ENCODE measurements at regions not wholly inside any gene's neighbourhood (a gene's known extent, or its start where the extent isn't known, plus 50 kb on each side); places are given as distances from the start of the nearest gene placed in this dataset.

DNA sequence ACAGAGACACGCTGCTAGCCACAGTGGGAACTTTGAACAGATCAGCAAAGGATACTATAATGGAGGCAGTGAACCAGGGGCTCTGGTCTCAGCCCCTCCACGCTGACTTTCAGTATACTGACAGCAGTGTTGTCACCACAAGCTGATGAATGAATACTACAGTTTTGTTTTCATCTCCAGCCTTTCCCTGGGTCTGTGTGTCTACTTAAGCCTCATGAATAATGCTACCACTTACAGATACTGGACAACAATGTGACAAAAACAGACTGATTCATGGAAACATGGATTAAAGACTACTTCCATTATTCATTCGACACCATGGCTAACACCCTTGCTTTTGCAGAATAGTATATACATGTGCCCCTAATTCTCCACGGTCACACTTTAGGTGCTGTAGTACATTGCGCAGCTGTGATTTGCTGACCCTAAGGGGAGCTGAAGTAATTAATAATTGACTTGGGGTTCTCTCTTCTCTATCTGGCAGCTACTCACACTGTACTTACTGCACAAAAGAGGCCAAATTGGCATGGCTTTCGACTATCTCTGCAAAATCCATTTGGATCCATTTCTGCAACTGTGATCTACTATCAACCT lies 203.2 kb upstream of the LYPLAL1 start:
- TF ChIP-seq, protein P1, sequence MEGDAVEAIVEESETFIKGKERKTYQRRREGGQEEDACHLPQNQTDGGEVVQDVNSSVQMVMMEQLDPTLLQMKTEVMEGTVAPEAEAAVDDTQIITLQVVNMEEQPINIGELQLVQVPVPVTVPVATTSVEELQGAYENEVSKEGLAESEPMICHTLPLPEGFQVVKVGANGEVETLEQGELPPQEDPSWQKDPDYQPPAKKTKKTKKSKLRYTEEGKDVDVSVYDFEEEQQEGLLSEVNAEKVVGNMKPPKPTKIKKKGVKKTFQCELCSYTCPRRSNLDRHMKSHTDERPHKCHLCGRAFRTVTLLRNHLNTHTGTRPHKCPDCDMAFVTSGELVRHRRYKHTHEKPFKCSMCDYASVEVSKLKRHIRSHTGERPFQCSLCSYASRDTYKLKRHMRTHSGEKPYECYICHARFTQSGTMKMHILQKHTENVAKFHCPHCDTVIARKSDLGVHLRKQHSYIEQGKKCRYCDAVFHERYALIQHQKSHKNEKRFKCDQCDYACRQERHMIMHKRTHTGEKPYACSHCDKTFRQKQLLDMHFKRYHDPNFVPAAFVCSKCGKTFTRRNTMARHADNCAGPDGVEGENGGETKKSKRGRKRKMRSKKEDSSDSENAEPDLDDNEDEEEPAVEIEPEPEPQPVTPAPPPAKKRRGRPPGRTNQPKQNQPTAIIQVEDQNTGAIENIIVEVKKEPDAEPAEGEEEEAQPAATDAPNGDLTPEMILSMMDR (IDR thresholded peaks at IDR 0.05; ENCODE audit: low read length) = no peak
- no peak for TF ChIP-seq EZH2 (optimal IDR thresholded peaks at IDR 0.05; ENCODE audit: low read depth, low read length)
- TF ChIP-seq EZH2phosphoT487 (IDR thresholded peaks at IDR 0.05; ENCODE audit: low read length) = no peak
- DNase-seq = no peak
- Histone ChIP-seq H3K4me3 (ENCODE audit: low read length) (no peak overlapping the region), H2AFZ (ENCODE audit: low read length) (no peak overlapping the region), H3K27ac (ENCODE audit: low read length) (no peak overlapping the region), H3K27me3 (replicated peaks; ENCODE audit: insufficient read depth, low read length) (no peaks in the 10 kb centered on the region), H3K4me2 (ENCODE audit: low read depth, low read length) (no peak overlapping the region), H3K9ac (ENCODE audit: low read length) (no peak overlapping the region), H4K20me1 (ENCODE audit: insufficient read depth, low read length) (no peaks in the 10 kb centered on the region), H3F3A (ENCODE audit: insufficient read depth, low read length) (no peaks in the 10 kb centered on the region), H3K4me1 (ENCODE audit: low read length) (no peaks in the 10 kb centered on the region), H3K9me3 (replicated peaks; ENCODE audit: insufficient read depth, low read length) (no peaks in the 10 kb centered on the region), H3K9me2 (replicated peaks; ENCODE audit: insufficient read depth, low read length) (no peaks in the 10 kb centered on the region), H3K79me2 (ENCODE audit: low read length) (no peaks in the 10 kb centered on the region), H3K36me3 (replicated peaks; ENCODE audit: insufficient read depth, low read length) (no peaks in the 10 kb centered on the region)

DNA sequence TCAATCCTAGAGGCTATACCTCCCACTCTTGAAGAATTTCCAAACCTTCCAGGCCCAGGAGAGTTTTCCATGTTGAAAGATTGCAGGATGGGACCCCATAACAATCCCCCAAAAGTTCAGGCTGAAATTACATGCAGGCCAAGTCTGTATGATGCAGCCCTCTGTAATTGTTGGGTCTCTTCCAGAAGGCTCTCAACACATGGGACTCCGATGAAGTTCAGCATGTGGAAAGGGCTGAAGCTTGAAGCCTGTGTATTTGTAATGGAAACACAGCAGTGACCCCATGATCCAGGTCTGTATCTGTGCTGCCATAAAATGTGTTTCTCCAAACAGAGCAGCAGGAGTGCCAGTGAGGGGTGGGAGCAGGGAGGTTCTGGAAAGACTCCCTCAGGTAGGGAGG lies 202.5 kb upstream of the LYPLAL1 start:
- H3K79me2 ChIP-seq (ENCODE audit: low read length) = no peaks in the 10 kb centered on the region
- TF ChIP-seq EZH2 (optimal IDR thresholded peaks at IDR 0.05; ENCODE audit: low read depth, low read length) (no peak), EZH2phosphoT487 (IDR thresholded peaks at IDR 0.05; ENCODE audit: low read length) (no peak)
- TF ChIP-seq, protein P1 (IDR thresholded peaks at IDR 0.05; ENCODE audit: low read length) = no peak
- no peak overlapping the region for H2AFZ ChIP-seq (ENCODE audit: low read length)
- no peak overlapping the region for H3K4me2 ChIP-seq (ENCODE audit: low read depth, low read length)
- no peaks in the 10 kb centered on the region for H3K4me1 ChIP-seq (ENCODE audit: low read length)
- H4K20me1 ChIP-seq (ENCODE audit: insufficient read depth, low read length) = no peaks in the 10 kb centered on the region
- no peak overlapping the region for H3K4me3 ChIP-seq (ENCODE audit: low read length)
- no peaks in the 10 kb centered on the region for H3K9me3 ChIP-seq (replicated peaks; ENCODE audit: insufficient read depth, low read length)
- H3K9ac ChIP-seq (ENCODE audit: low read length) = no peak overlapping the region
- no peak for DNase-seq
- no peaks in the 10 kb centered on the region for H3K27me3 ChIP-seq (replicated peaks; ENCODE audit: insufficient read depth, low read length)
- no peaks in the 10 kb centered on the region for H3F3A ChIP-seq (ENCODE audit: insufficient read depth, low read length)
- H3K27ac ChIP-seq (ENCODE audit: low read length) = no peak overlapping the region
- H3K9me2 ChIP-seq (replicated peaks; ENCODE audit: insufficient read depth, low read length) = no peaks in the 10 kb centered on the region
- H3K36me3 ChIP-seq (replicated peaks; ENCODE audit: insufficient read depth, low read length) = no peaks in the 10 kb centered on the region

DNA sequence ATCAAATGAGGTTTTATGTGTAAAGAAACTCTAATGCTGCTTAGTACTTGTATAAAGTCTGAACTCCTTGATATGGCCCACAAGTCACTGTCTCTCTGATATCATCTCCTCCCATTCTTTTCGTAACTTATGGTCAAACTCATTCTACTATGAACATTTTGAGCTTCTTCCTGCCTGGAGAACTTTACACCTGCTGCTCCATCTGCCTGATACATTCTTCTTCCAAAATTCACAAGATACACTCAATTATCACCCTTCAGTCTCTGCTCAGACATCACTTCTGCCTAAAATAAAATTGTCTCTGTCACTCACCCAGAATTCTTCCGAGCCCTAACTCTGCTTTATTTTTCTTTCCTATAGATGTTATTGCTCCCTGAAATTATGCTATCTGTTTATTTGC lies 192.8 kb upstream of the LYPLAL1 start:
- Histone ChIP-seq H4K20me1 (ENCODE audit: insufficient read depth, low read length) (no peaks in the 10 kb centered on the region), H3K9me2 (replicated peaks; ENCODE audit: insufficient read depth, low read length) (no peaks in the 10 kb centered on the region), H3K4me3 (ENCODE audit: low read length) (no peak overlapping the region), H3K79me2 (ENCODE audit: low read length) (no peaks in the 10 kb centered on the region), H3K4me1 (ENCODE audit: low read length) (peaks cover 20% of the 10 kb centered on the region), H3K4me2 (ENCODE audit: low read depth, low read length) (no peak overlapping the region), H2AFZ (ENCODE audit: low read length) (no peak overlapping the region), H3K9ac (ENCODE audit: low read length) (no peak overlapping the region), H3K27ac (ENCODE audit: low read length) (no peak overlapping the region), H3K36me3 (replicated peaks; ENCODE audit: insufficient read depth, low read length) (no peaks in the 10 kb centered on the region), H3K27me3 (replicated peaks; ENCODE audit: insufficient read depth, low read length) (no peaks in the 10 kb centered on the region), H3K9me3 (replicated peaks; ENCODE audit: insufficient read depth, low read length) (no peaks in the 10 kb centered on the region), H3F3A (ENCODE audit: insufficient read depth, low read length) (no peaks in the 10 kb centered on the region)
- TF ChIP-seq EZH2phosphoT487 (IDR thresholded peaks at IDR 0.05; ENCODE audit: low read length) (no peak), EZH2 (optimal IDR thresholded peaks at IDR 0.05; ENCODE audit: low read depth, low read length) (no peak)
- TF ChIP-seq, protein P1 (IDR thresholded peaks at IDR 0.05; ENCODE audit: low read length) = no peak
- DNase-seq = no peak

Measured in MM.1S (cell line).